ENCODE measurements at regions not wholly inside any gene's neighbourhood (a gene's known extent, or its start where the extent isn't known, plus 50 kb on each side); places are given as distances from the start of the nearest gene placed in this dataset.
"Not testable (repeated sequence)": the region's sequence is repeated elsewhere in the genome, so short reads cannot be mapped to it uniquely, and the experiment has no call there.

GRCh38 chr15:25247407-25248038 lies 191.3 kb downstream of the UBE3A start:
- no peak overlapping the region for H3K27ac Mint-ChIP-seq
- no peak for DNase-seq
- H3K36me3 Mint-ChIP-seq (ENCODE audit: low read depth): no peaks in the 10 kb centered on the region
- CTCF ChIA-PET: no interaction called here
- intact Hi-C loops (cut with micrococcal nuclease): no loop called here
- H3K27me3 Mint-ChIP-seq (ENCODE audit: low read depth): no peaks in the 10 kb centered on the region
- no peaks in the 10 kb centered on the region for H3K4me1 Mint-ChIP-seq (ENCODE audit: low read depth)
- H3K9me3 Mint-ChIP-seq: peaks cover 11% of the 10 kb centered on the region
- no peak overlapping the region for H3K4me3 Mint-ChIP-seq

GRCh38 chr15:25248087-25248486 lies 190.7 kb downstream of the UBE3A start:
- H3K36me3 Mint-ChIP-seq (ENCODE audit: low read depth); H3K4me1 Mint-ChIP-seq (ENCODE audit: low read depth); H3K27ac Mint-ChIP-seq; DNase-seq; H3K27me3 Mint-ChIP-seq (ENCODE audit: low read depth); CTCF ChIA-PET; intact Hi-C loops (cut with micrococcal nuclease); H3K4me3 Mint-ChIP-seq: not testable (repeated sequence)
- H3K9me3 Mint-ChIP-seq: peaks cover 11% of the 10 kb centered on the region

GRCh38 chr15:25248583-25249235 lies 190.1 kb downstream of the UBE3A start:
- intact Hi-C loops (cut with micrococcal nuclease): no loop called here
- Mint-ChIP-seq H3K27me3 (ENCODE audit: low read depth) (no peaks in the 10 kb centered on the region), H3K9me3 (peaks cover 12% of the 10 kb centered on the region), H3K4me1 (ENCODE audit: low read depth) (no peaks in the 10 kb centered on the region), H3K36me3 (ENCODE audit: low read depth) (no peaks in the 10 kb centered on the region), H3K27ac (no peak overlapping the region), H3K4me3 (no peak overlapping the region)
- DNase-seq: no peak
- CTCF ChIA-PET: no interaction called here

GRCh38 chr15:25249236-25250010 lies 189.4 kb downstream of the UBE3A start:
- H3K27ac Mint-ChIP-seq: no peak overlapping the region
- CTCF ChIA-PET: no interaction called here
- H3K4me1 Mint-ChIP-seq (ENCODE audit: low read depth): no peaks in the 10 kb centered on the region
- intact Hi-C loops (cut with micrococcal nuclease): no loop called here
- no peaks in the 10 kb centered on the region for H3K27me3 Mint-ChIP-seq (ENCODE audit: low read depth)
- peaks cover 5% of the 10 kb centered on the region for H3K36me3 Mint-ChIP-seq (ENCODE audit: low read depth)
- peaks cover 17% of the 10 kb centered on the region for H3K9me3 Mint-ChIP-seq
- no peak for DNase-seq
- H3K4me3 Mint-ChIP-seq: no peak overlapping the region

GRCh38 chr15:25250011-25250596 lies 188.7 kb downstream of the UBE3A start:
- H3K9me3 Mint-ChIP-seq: peaks cover 22% of the 10 kb centered on the region

GRCh38 chr15:25250906-25251622 lies 187.8 kb downstream of the UBE3A start:
- no peaks in the 10 kb centered on the region for H3K27me3 Mint-ChIP-seq (ENCODE audit: low read depth)
- intact Hi-C loops (cut with micrococcal nuclease): no loop called here
- no peaks in the 10 kb centered on the region for H3K4me1 Mint-ChIP-seq (ENCODE audit: low read depth)
- CTCF ChIA-PET: interaction anchor here (0.6 kb wide), 1 partner anchor 13 kb away, joined by 3 read pairs; no protein-coding TSS in a partner anchor
- H3K4me3 Mint-ChIP-seq: no peak overlapping the region
- DNase-seq: no peak
- peaks cover 21% of the 10 kb centered on the region for H3K9me3 Mint-ChIP-seq
- H3K36me3 Mint-ChIP-seq (ENCODE audit: low read depth): peaks cover 5% of the 10 kb centered on the region
- H3K27ac Mint-ChIP-seq: no peak overlapping the region

More at GRCh38 chr15:25250011-25250596, 188.7 kb downstream of the UBE3A start:
- H3K27me3 Mint-ChIP-seq (ENCODE audit: low read depth): no peaks in the 10 kb centered on the region
- no peak overlapping the region for H3K27ac Mint-ChIP-seq
- intact Hi-C loops (cut with micrococcal nuclease): no loop called here
- H3K4me1 Mint-ChIP-seq (ENCODE audit: low read depth): no peaks in the 10 kb centered on the region
- CTCF ChIA-PET: no interaction called here
- no peak for DNase-seq
- no peak overlapping the region for H3K4me3 Mint-ChIP-seq
- H3K36me3 Mint-ChIP-seq (ENCODE audit: low read depth): peaks cover 5% of the 10 kb centered on the region

- H3K36me3 Mint-ChIP-seq (ENCODE audit: low read depth): peaks cover 7% of the 10 kb centered on the region
- CTCF ChIA-PET: no interaction called here
- no peaks in the 10 kb centered on the region for H3K27me3 Mint-ChIP-seq (ENCODE audit: low read depth)
- H3K4me1 Mint-ChIP-seq (ENCODE audit: low read depth): no peaks in the 10 kb centered on the region
- H3K27ac Mint-ChIP-seq: no peak overlapping the region
- H3K9me3 Mint-ChIP-seq: peaks cover 24% of the 10 kb centered on the region
- DNase-seq: no peak
- intact Hi-C loops (cut with micrococcal nuclease): no loop called here
- H3K4me3 Mint-ChIP-seq: no peak overlapping the region
Measured at GRCh38 chr15:25251700-25252390, 187.0 kb downstream of the UBE3A start.

GRCh38 chr15:25253048-25253973 lies 185.5 kb downstream of the UBE3A start:
- H3K27ac Mint-ChIP-seq; CTCF ChIA-PET; DNase-seq; H3K4me1 Mint-ChIP-seq (ENCODE audit: low read depth); H3K4me3 Mint-ChIP-seq; H3K27me3 Mint-ChIP-seq (ENCODE audit: low read depth); intact Hi-C loops (cut with micrococcal nuclease): not testable (repeated sequence)
- Mint-ChIP-seq H3K36me3 (ENCODE audit: low read depth) (peaks cover 13% of the 10 kb centered on the region), H3K9me3 (peaks cover 29% of the 10 kb centered on the region)

- CTCF ChIA-PET: no interaction called here
Measured at GRCh38 chr15:25268166-25268565, 170.7 kb downstream of the UBE3A start.

More at GRCh38 chr15:25268166-25268565, 170.7 kb downstream of the UBE3A start:
- H3K36me3 Mint-ChIP-seq (ENCODE audit: low read depth): no peaks in the 10 kb centered on the region
- H3K4me1 Mint-ChIP-seq (ENCODE audit: low read depth): no peaks in the 10 kb centered on the region
- DNase-seq: no peak
- no peak overlapping the region for H3K27ac Mint-ChIP-seq
- H3K9me3 Mint-ChIP-seq: peaks cover 15% of the 10 kb centered on the region
- peaks cover 1% of the 10 kb centered on the region for H3K27me3 Mint-ChIP-seq (ENCODE audit: low read depth)
- intact Hi-C loops (cut with micrococcal nuclease): no loop called here
- H3K4me3 Mint-ChIP-seq: no peak overlapping the region
